Esophagus muscularis mucosa (tissue), 4 donors: ENCODE measurements at regions not wholly inside any gene's neighbourhood (a gene's known extent, or its start where the extent isn't known, plus 50 kb on each side); places are given as distances from the start of the nearest gene placed in this dataset.

ENCODE experiments used
- CTCF ChIP-seq, 3 experiments: fragments of 200-600 bp in 2 of 3; fragments of 450-650 bp in 1 of 3; sonication (generic) in 2 of 3; IDR thresholded peaks; one replicate each; pipeline ENCODE4 v1.5.1; 2017 to 2019; ENCODE audit warnings: antibody characterized with exemption in 3 of 3, mild to moderate bottlenecking in 2 of 3, moderate library complexity in 1 of 3
- EP300 ChIP-seq: sonication (generic); formaldehyde crosslinking; IDR thresholded peaks from one replicate; pipeline ENCODE4 v1.6.1; 2017; ENCODE audit warnings: antibody characterized with exemption
- POLR2A ChIP-seq: fragments of 450-650 bp; IDR thresholded peaks from one replicate; pipeline ENCODE4 v1.6.1; 2017; ENCODE audit warnings: antibody characterized with exemption, moderate library complexity, mild to moderate bottlenecking, low read depth

GRCh38 chr5:96506376-96506775 is 73.3 kb upstream of the PCSK1 start:
- TF ChIP-seq POLR2A (no peak), CTCF (IDR thresholded peaks at IDR 0.05) (no peak), EP300 (no peak)
